Activated naive CD4-positive, alpha-beta T cell treated with Interleukin-2 at 50 U/mL for 16 hours (primary cell): ENCODE measurements at regions not wholly inside any gene's neighbourhood (a gene's known extent, or its start where the extent isn't known, plus 50 kb on each side); places are given as distances from the start of the nearest gene placed in this dataset.
"Not testable (repeated sequence)": the region's sequence is repeated elsewhere in the genome, so short reads cannot be mapped to it uniquely, and the experiment has no call there.

ENCODE experiments used
- DNase-seq: peaks from one replicate; pipeline ENCODE4 v3.0.0-alpha.2; 2020

DNA sequence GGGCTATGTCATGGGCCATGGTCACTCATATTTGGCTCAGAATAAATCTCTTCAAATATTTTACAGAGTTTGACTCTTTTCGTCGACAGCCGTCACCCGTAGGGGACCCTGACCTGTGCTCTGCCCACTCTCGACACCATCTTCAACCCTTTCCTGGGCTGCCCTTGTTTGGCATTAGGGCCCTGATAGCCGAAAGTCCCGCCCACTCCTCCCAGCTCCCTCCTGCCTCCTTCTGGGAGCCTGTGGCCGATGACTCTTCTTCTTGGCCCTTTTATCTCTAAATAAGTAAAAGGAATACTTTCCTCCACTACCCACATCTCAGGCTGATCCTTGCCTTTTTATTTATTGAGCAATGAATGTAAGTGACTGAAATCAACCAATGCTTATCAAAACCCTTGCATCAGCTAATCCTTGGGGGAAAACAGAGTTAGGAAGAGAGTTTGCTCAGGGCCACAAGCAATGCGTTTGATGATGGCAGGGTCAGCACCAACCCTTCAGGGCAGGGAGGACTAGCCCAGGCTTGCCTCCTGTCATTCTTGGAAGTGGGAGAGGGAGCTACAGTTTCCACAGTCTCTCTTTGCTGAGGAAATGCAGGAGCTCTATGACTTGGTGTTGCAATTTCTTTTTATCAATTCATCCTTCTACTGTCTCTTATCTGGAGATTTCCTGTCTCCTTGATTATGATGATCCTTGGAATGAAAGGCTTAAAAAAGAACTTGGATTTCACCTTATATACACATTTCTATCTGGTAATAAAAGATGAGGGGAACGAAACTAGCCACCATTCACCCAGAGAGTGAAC is 218.2 kb upstream of the PODXL start:
- DNase-seq = no peak

DNA sequence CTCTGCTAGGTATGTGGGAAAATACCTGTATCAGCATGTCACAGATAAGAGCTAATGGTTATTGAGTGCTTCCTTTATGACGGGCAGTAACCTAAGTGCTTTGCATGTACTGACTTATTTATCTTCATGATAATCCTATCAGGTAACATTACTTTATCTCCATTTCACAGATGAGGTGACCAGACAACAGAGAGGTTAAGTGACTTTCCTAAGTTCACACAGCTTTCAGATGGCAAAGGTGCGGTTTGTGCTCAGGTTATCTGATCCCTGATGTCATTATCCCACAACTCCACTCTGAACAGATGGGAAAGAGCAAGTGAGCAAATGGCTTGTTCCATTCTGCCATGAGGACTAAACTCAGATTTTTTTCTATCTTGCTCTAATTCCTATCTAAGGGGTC is 217.0 kb upstream of the PODXL start:
- no peak for DNase-seq

DNA sequence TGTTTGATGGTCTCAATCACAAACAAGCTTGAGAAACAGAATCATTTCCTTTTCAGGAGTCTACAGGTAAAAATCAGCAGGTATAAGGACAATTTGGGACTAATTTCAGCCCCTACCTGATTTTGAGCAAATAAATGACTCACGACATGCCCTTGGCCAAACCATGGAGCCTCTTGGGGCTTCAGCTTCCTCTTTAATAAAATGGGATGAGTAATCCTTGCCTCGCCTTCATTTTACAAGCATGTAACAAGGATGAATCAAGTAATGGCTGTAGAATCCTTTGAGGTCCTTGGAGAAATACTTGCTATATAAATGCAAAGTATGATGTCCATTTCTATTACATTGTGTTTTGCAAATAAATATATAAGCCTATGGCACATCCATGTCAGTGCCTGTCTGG is 212.8 kb upstream of the PODXL start:
- DNase-seq = no peak

DNA sequence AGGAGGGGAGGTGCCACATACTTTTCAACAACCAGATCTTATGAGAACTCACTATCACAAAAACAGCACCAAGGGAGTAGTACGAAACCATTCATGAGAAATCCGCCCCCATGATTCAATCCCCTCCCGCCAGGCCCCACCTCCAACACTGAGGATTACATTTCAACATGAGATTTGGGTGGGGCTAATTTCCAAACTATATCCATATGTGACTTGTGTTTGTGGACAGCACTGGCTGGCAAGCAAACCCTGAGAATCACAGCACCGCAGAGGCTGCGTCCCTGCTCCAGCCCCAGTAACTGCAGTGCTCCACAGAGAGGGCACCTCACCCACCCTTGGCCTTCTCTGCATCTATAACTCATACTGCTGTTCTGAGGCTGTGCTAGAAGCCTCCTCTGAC is 211.2 kb upstream of the PODXL start:
- DNase-seq = no peak

DNA sequence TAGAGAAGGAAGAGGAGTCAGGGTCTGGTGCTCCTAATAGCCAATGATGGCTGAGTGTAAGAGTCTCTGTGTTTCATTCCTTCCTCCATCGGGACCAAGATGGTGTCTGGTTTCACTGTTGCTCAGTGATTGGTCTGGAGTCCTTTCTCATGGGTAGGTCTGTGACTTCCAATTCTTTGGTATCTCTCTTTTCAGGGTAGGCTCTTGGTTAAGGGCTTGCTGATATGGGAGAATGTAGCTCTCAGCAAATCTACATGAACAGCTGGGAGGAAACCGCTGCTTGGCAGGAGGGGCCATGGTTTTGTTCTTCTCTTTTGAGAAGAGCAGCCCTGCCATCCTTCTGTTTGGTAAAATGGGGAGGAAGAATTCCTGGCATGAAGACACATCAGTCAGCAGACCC is 209.1 kb upstream of the PODXL start:
- DNase-seq = no peak

DNA sequence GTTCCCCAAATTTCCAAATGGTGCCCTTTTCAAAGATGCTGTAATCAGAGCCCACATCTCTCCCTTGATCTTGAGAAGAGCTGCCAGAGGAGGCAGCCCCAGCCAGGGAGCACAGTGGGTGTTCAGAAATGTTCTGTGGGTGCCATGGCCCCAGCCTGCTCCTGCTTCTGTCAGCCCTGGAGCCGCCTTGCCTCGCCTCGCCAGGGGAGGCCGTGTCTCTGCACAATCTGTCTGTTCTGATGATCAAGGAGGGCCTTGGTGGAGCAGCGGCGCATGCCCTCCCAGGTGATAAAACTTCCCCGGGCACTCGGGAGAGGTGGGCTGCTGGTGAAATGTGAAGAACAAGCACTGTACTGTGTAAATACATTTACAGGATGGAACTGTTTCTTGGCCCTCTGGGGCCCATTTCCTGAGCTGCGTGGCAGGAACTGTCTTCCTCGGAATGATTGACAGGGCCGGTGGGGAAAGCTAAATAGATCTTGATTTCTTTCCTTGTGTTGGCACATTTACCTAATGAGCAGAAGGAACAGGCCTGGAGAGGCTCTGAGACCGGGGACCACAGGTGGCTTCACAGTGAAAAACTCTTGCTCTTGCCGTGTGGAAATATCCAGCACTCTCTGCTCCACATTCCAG is 207.8 kb upstream of the PODXL start:
- no peak for DNase-seq

DNA sequence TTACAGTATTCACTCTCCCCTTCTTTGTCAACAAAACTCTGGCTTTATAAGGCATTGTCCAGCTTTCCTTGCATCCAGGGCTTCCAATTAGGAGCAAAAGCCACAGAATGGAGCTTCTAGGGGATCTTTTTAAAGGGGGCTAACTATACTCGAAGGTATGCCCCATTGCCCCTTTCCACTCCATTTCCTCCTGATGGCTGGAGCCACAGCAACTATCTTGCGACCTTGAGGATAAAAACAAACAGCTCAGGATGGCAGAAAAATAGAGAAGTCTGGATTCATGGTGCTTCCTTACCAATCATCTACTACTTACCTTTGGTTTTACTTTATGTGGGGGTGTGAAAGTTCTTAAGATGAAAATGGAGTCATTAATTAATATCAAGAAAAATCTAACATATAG is 206.3 kb upstream of the PODXL start:
- no peak for DNase-seq

DNA sequence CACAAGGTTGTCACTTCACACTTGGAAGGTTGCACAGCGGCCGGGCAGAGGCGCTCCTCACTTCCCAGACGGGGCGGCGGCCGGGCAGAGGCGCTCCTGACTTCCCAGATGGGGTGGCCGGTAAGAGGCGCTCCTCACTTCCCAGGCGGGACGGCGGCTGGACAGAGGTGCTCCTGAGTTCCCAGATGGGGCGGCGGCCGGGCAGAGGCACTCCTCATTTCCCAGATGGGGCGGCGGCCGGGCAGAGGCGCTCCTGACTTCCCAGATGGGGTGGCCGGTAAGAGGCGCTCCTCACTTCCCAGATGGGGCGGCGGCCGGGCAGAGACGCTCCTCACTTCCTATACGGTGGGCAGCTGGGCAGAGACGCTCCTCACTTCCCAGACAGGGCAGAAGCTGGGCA is 199.4 kb upstream of the PODXL start:
- DNase-seq = not testable (repeated sequence)

DNA sequence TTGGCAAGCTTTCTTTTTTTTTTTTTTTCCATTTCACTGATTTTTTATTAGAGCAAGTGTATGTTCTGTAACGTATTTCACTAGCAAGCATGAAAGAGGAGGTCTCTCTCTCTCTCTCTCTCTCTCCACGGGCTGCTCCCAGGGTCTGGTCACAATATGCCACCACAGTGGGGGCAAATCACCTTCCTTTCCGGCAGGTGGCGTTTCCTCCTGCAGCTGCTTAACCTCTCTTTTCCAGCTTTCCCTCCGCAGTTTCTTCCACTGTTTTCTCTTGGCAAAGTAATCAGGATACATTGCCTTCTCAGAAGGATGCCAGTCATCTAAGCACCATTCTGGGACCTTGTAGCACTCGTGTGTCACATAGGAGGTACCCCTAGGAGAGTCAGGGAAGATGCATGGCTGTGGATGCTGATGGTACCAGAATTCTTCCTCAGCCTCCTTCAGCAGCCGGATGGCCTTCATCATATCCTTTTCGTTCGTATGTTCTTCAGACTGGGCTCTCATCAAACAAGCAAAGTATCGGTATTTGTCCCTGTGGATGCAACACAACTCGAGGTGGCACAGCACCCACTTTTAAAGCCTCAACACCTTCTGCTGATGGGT is 197.3 kb upstream of the PODXL start:
- no peak for DNase-seq

DNA sequence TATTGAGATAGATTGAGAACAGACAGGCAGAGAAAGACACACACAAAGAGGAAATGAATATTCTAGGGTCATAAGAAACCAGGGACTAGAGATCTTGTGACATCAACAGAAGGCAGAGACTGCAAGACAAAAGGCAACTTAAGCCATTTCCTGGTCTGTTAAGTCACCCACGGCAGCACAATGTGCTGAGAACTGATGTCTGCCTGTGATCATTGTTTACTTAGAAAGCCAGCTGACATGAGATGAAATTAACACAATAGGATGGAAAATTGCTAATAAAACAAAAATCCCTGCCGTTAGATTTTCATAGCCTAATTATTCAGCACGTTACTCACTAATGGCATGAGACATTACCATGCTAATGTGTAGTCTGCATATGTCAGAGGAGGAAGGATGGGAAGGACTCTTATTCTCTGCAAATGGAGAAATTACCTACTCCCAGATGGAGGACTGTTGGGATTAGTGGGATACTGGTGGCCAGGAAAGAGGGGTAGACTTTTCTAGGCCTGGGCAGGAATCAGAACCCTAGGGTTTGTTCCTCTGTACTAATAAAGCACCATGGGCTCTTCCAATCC is 191.3 kb upstream of the PODXL start:
- no peak for DNase-seq

DNA sequence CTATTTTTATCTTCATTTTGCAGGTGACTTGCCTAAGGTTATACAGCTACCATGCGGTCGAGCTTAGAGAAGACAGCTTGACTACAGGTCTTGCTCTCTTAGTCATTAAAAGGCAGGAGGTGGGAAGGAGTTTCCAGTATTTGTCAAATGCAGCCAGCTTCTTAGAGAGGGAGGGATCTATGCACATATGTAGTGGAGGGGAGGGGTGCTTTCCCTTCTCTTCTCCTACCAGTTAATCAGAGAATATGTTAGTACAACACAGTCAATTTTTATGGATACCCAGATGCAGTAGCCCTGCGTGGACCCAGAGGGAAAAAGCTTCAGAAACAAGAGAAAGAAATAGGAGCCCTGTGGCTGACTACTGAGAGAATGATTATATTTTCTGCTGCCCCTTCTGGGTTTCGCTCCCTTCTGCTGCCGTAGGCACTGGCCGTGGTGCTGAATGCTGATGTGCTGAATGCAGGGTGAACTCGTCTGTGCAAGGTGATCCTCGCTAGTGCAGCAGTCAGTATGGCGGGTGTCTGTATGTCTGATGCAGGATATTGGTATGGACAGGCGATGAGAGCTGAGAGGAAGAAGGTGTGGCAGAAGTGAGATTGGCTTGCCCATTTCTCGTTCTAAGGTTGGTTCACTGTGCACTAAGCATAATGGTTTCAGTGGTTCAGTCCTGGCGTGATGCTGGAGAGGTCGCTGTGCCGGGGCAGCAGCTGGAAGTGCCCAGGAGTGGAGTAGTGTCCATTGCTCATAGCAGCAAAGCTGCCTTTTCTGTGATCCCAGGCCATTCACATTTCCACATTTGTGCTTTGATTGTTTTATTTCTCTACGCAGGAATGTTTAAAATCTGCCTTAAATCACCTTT is 189.2 kb upstream of the PODXL start:
- no peak for DNase-seq

DNA sequence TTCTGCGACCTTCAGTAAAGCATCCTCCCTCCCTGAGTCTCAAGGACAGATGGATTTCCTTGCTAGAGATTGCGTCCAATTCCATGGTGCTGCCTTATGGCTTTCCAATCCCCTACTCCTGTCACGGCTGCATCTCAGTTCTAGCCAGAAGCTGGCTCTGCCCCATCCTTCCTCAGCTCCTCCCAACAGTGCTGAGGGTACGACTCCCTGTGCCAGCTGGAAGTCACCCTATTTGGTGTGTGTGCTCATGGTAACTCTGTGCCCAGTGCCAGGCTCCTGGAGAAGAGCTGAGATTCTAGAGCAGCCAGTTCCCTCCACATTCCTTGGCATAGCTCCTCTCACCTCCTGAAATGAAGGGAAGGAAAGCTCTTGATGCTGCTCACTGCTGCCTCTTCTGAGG is 185.0 kb upstream of the PODXL start:
- no peak for DNase-seq

DNA sequence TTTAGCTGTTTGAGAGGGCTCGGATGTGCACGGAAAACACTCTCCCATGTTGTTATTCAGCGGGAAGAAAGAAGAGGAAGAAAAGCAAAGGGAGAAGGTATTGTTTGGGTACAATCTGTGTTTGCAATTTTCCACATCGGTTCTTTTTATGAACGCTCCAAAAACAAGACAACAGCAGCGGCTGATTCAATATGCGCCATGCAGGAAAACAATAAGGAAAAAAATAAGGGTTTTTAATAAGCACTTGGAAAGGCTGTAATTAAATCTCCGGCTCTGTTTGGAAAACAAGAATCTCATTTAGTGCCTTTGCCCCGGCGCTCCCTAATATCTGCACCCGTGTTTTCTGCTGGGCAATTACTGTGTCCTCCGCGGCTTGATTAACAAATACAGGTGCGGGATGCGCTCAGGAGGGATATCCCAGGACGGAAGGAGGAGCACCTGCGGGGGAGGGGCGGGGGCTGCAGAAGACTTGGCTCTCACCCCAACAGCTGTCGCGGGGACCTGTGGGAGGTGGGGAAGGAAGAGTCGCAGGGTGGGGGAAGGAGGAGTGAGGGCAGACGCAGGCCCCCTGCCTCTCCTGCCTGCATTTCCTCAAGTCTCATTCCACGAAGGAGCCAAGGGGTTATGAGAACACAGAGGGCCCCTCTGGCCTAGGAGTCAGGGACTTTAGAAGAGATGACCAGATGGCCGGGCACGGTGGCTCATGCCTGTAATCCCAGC is 181.5 kb upstream of the PODXL start:
- no peak for DNase-seq

DNA sequence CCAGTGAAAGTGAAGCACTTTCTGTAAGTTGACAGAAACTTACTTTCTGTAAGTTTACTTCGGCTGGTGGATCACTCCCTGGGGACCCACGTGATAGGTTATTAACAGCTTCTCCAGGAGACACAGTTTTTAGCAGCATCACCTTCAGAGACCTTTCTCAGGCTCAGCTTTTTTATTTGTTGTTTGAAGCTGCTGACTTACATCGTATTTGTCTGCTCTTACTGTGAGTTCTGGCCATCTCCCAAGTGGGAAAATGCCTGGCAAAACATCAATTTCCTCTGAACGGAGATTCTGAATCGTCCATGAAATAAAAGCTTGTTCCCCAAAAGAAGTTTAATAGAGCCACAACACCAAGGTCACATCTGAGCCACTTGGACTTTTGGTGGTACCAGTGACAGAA is 178.7 kb upstream of the PODXL start:
- no peak for DNase-seq

DNA sequence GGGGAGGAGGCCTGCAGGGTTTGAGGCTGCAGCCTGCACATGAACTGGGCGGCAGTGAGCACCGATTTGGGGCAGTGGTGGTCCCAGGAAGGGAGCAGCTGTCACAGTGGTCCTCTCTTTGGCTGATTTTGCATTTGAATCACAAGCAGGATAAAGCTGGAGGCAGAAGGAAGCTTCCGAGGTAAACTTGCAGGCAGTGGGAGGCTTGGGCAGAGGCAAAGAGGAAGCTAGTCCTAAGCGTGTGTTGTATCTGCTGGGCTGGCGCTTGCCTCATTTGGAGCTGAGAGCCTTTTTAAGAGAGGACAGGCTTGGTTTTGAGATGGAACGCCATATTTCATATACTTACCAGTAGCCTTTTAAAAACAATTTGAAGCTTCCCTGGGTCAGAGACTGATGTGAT is 177.2 kb upstream of the PODXL start:
- no peak for DNase-seq

DNA sequence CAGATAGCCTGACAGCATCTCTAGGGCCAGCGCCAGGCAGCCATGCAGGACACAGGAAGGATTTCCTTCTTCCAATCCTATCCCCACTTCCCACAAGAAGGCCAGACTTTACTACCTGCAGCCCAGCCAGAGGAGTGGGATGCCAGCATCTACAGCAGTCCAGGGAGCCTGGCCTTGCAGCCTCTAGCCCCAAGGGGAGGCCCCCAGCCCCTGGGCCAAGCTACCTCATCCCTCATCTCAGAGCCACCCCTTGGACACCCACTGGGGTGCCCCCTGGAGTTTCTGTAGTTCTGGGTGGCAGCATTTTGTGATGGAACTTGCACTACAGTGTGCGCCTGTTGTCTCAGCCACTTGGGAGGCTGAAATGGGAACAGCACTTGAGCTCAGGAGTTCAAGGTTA is 170.8 kb upstream of the PODXL start:
- no peak for DNase-seq

DNA sequence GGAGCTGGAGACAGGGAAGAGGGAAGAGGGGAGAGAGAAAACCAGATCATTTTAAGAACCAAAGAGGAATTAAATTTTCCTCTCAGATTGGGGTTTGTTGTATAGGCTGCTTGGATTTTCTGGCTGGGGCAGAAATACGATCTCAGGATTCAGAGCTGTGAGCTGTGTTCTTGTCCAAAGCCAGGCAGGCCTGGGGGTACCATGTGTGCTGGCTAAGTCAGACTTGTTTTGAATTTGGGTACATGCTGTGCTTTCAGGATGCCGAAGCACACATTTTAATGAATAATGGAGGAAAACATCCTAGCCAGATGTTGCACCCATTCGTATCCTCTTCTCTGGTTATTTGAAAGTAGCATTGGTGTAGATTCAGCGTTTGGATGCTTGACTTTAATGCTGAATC is 170.3 kb upstream of the PODXL start:
- DNase-seq = no peak

DNA sequence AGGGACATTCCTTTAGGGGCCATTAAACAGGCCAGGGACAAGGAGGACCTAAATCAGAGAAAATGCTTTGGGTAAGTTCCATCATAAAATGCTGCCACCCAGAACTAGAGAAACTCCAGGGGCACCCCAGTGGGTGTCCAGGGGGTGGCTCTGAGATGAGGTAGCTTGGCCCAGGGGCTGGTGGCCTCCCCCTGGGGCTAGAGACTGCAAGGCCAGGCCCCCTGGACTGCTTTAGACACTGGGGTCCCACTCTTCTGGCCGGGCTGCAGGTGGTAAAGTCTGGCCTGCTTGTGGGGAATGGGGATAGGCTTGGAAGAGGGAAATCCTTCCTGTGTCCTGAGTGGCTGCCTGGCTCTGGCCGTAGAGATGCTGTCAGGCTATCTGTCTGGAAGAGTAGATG is 169.6 kb upstream of the PODXL start:
- DNase-seq = no peak

DNA sequence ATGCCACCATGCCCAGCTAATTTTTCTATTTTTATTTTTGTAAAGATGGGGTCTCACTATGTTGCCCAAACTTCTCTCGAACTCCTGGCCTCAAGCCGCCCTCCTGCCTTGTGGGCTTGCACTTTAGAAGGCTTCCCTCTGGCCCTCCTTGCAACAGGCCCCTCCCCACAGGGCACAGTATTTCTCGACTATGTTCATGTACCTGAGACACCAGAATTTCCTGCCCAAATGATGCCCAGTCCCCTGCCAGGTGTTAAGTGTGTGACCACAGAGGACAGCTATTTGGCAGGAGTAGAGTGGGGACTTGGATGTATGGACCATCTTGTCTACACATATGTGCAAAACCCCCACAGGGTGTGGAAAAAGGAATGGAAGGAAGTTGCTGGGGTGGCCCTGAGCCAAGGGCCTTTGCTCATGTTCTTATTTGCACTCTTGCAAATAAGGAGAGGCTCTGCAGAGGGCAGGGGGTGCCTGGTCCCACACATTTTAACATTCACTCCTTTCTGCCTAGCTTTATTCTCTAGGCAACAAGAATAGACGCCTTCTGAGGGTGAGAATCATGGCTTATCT is 168.4 kb upstream of the PODXL start:
- no peak for DNase-seq

DNA sequence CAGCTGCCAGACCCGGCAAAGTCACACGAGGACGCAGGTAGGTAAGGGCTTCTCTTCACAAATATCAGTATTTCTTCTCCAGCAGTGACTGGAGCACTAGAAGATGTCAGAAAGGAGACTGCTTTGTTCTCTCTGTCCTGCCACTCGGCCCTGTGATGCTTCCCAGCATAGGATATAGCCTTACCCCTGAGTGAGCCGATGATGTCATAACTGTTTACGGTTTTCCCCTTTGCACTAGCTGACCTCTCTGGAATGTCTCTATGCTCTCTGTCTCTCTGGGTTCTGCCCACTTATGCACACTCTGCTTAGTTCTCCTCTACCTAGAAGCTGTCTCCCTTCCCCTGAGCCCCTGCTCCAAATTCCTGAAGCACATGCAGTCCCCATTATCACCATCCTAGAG is 167.5 kb upstream of the PODXL start:
- no peak for DNase-seq

DNA sequence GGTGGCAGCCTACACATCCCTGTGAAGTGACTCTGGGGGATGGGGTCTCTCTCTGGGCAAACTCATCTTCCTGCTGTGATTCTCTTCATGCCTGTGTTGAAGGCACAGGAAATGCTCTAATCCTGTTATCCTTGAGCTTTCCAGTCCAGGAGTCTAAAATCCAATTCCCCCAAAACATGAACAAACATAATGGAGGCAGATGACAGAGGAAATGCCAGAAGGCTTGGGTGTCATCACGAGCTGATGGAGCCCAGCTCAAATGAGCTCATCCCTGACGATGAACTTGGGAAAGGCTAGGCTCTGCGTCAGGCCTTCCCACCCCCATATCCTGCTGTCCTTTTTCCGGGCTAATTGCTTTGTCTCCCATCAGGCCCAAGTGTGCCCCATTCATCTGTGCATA is 165.9 kb upstream of the PODXL start:
- no peak for DNase-seq

DNA sequence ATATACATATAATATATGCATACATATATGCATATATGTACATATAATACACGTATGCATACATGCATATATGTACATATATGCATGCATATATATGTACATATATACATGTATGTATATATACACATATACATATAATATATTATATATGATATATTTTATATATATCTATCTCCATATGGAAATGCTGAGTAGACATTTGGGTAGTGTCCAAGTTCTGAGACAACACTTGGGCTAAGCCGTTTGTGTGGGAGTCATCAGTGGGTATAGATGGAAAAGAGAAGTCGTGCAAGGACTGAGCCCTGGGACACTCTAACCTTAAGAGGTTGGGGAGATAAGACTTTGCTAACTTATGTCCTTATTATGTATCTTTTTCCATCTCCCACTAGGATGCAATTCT is 165.2 kb upstream of the PODXL start:
- DNase-seq = no peak
